GM12872 (cell line): ENCODE measurements at regions not wholly inside any gene's neighbourhood (a gene's known extent, or its start where the extent isn't known, plus 50 kb on each side); places are given as distances from the start of the nearest gene placed in this dataset.

ENCODE experiments used
- TF ChIP-seq, protein P1 (sequence below): IDR thresholded peaks from 3 replicates; pipeline ENCODE4 v1.5.1; 2011; ENCODE audit warnings: low read depth, mild to moderate bottlenecking, low read length, moderate library complexity; ENCODE audit not compliant: insufficient read depth

DNA sequence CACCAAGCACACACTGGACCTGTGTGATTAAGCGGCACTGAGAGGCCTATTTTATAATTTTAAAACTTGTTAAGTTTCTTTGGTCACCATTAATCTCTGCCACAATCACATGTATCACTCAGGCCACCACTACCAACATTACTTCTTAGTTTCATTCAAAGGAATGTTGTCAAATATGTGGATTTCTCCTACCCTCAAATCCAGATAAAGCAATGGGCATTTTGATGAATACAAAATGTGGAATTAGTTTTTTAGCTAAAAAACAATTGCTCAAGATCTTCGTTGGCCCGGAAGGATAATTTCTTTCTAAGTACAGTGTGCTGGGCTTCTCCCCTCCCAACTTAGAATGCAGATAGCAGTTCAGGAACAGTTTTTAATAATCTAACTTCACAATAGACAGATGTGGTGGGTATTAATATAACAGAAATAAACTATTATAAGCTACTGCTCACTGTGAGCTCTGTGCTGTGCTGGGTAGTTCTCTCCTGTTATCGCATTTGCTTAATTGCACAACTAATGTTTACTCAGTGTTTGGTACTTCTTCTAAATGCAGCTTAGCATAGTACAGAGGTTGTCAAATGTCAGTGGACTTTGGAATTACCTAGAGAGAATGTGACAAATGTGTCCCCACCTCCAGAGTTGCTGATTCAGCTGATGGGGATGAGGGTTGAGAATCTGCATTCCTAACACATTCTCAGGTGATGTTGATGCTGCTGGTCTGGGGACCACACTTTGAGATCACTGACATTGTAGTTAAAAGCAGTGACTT, 266.7 kb upstream of the AMIGO2 start:
- TF ChIP-seq, protein P1, sequence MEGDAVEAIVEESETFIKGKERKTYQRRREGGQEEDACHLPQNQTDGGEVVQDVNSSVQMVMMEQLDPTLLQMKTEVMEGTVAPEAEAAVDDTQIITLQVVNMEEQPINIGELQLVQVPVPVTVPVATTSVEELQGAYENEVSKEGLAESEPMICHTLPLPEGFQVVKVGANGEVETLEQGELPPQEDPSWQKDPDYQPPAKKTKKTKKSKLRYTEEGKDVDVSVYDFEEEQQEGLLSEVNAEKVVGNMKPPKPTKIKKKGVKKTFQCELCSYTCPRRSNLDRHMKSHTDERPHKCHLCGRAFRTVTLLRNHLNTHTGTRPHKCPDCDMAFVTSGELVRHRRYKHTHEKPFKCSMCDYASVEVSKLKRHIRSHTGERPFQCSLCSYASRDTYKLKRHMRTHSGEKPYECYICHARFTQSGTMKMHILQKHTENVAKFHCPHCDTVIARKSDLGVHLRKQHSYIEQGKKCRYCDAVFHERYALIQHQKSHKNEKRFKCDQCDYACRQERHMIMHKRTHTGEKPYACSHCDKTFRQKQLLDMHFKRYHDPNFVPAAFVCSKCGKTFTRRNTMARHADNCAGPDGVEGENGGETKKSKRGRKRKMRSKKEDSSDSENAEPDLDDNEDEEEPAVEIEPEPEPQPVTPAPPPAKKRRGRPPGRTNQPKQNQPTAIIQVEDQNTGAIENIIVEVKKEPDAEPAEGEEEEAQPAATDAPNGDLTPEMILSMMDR: no peak

- TF ChIP-seq, protein P1: no peak
These were observed 264.2 kb upstream of the AMIGO2 start for GRCh38 chr12:47343684-47344567.

DNA sequence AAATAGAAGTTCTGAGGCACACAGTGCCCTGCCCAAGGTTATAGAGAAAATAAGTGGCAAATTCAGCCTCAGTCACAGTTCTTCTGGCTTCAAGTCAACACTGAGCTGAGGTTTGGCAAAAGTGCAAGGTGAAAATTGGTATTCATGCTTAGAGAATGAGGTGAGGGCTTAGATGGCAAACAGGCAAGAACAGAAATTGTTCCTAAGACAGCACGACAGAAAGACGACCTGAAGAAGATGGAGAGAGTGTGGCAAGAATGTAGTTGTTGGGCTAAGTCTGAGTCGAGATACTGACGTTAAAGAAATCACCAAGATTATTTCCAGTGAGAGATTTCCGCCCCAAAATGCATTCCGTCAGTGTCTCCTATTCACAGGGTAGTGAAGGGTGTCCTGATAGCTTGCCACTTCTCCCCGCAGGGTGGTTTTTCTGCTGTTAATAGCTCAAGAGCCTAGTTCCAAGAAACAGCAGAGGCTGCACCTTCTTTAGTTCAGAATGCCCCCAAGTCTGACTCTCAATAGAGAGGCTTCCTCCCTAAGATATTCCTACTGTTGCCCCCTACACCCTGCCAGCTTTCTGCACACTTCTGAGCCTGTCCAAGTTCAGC, 260.8 kb upstream of the AMIGO2 start:
- TF ChIP-seq, protein P1: no peak

- TF ChIP-seq, protein P1: no peak
These were observed 257.8 kb upstream of the AMIGO2 start for GRCh38 chr12:47337581-47337980.

DNA sequence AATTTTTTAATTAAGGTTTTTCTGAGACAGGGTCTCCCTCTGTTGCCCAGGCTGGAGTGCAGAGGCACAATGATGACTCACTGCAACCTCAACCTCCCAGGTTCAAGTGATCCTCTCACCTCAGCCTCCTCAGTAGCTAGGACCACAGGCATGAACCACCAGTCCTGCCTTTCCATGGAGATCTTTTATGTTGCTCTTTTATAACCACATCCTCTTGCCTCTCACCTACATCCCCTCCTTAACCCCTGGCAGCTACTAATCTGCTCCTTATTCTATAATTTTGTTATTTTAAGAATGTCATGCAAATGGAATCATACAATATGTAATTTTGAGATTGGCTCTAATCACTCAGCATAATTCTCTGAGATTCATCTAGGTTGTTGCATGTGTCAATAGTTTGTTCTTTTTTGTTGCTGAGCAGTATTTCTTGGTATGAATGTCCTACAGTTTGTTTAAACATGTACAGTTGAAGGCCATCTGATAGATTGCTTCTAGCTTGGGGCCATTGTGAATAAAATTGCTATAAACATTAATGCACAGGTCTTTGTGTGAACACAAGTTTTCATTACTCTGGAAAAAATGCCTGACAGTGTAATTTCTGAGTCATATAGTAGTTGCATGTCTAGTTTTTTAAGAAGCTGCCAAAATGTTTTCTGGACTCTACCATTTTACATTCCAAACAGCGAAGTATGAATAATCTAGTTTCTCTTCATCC, 249.2 kb upstream of the AMIGO2 start:
- TF ChIP-seq, protein P1: no peak

- TF ChIP-seq, protein P1: no peak
These were observed 246.4 kb upstream of the AMIGO2 start for GRCh38 chr12:47326190-47326589.
